Stimulated activated CD8-positive, alpha-beta memory T cell treated with anti-CD3 and anti-CD28 coated beads, Interleukin-4, amount 100 ng/mL, for 4 hours (primary cell): ENCODE measurements at regions not wholly inside any gene's neighbourhood (a gene's known extent, or its start where the extent isn't known, plus 50 kb on each side); places are given as distances from the start of the nearest gene placed in this dataset.
"Not testable (repeated sequence)": the region's sequence is repeated elsewhere in the genome, so short reads cannot be mapped to it uniquely, and the experiment has no call there.

ENCODE experiments used
- DNase-seq, 2 donors: peaks; one replicate each; pipeline ENCODE4 v3.0.0-alpha.2; 2020; ENCODE audit warnings: low read depth in 2 of 2, low spot score in 1 of 2

- DNase-seq: no peak
Observed at GRCh38 chr2:193841384-193842150, 1646.8 kb upstream of the TMEFF2 start.

GRCh38 chr2:193837111-193837738, 1642.5 kb upstream of the TMEFF2 start:
- DNase-seq: no peak

- not testable (repeated sequence) for DNase-seq
Observed at GRCh38 chr2:193836424-193837006, 1641.8 kb upstream of the TMEFF2 start.

- DNase-seq: not testable (repeated sequence)
Observed at GRCh38 chr2:193833895-193834294, 1639.2 kb upstream of the TMEFF2 start.

- no peak for DNase-seq
Observed at GRCh38 chr2:193824474-193824873, 1629.7 kb upstream of the TMEFF2 start.

- DNase-seq: no peak
Observed at GRCh38 chr2:193818801-193819499, 1624.2 kb upstream of the TMEFF2 start.

GRCh38 chr2:193816008-193816407, 1621.3 kb upstream of the TMEFF2 start:
- no peak for DNase-seq

- DNase-seq: no peak
Observed at GRCh38 chr2:193810533-193810932, 1615.8 kb upstream of the TMEFF2 start.

- no peak for DNase-seq
Observed at GRCh38 chr2:193808877-193809276, 1614.1 kb upstream of the TMEFF2 start.

GRCh38 chr2:193806088-193806774, 1611.5 kb upstream of the TMEFF2 start:
- no peak for DNase-seq

- DNase-seq: no peak
Observed at GRCh38 chr2:193796847-193797246, 1602.1 kb upstream of the TMEFF2 start.

- DNase-seq: no peak
Observed at GRCh38 chr2:193793914-193794313, 1599.2 kb upstream of the TMEFF2 start.

GRCh38 chr2:193783681-193784080, 1588.9 kb upstream of the TMEFF2 start:
- DNase-seq: no peak

GRCh38 chr2:193778293-193778692, 1583.6 kb upstream of the TMEFF2 start:
- no peak for DNase-seq

GRCh38 chr2:193776988-193777387, 1582.3 kb upstream of the TMEFF2 start:
- no peak for DNase-seq

- no peak for DNase-seq
Observed at GRCh38 chr2:193774166-193774565, 1579.4 kb upstream of the TMEFF2 start.

- DNase-seq: no peak
Observed at GRCh38 chr2:193751299-193751698, 1556.6 kb upstream of the TMEFF2 start.

- no peak for DNase-seq
Observed at GRCh38 chr2:193749485-193749884, 1554.8 kb upstream of the TMEFF2 start.

- no peak for DNase-seq
Observed at GRCh38 chr2:193743089-193743488, 1548.4 kb upstream of the TMEFF2 start.

GRCh38 chr2:193738892-193739291, 1544.2 kb upstream of the TMEFF2 start:
- DNase-seq: no peak

- no peak for DNase-seq
Observed at GRCh38 chr2:193712912-193713311, 1518.2 kb upstream of the TMEFF2 start.
